ENCODE measurements at regions not wholly inside any gene's neighbourhood (a gene's known extent, or its start where the extent isn't known, plus 50 kb on each side); places are given as distances from the start of the nearest gene placed in this dataset. TPM values are rescaled to one million over a fixed set of nuclear protein-coding genes. Genes with fewer than 3 reads are reported as not detected.
"Not testable (repeated sequence)": the region's sequence is repeated elsewhere in the genome, so short reads cannot be mapped to it uniquely, and the experiment has no call there.

- Histone ChIP-seq H3K9me3 (no peaks in the 10 kb centered on the region), H3K4me3 (replicated peaks in 1 of 3) (no peak overlapping the region), H3K4me1 (no peaks in the 10 kb centered on the region), H3K27me3 (no peaks in the 10 kb centered on the region), H3K27ac (no peak overlapping the region), H3K36me3 (no peaks in the 10 kb centered on the region)
- intact Hi-C loops (cut with DNase I): no loop called here
- TF ChIP-seq POLR2A (IDR thresholded peaks at IDR 0.05) (no peak), CTCF (IDR thresholded peaks at IDR 0.05) (no peak)
- no peak for DNase-seq
- 86 to 100% methylated on average over 1 of the region's 1 CpG for WGBS, 2 donors
Measured at GRCh38 chr6:71808865-71809264, 77.5 kb upstream of the RIMS1 start.

GRCh38 chr6:71810880-71811279 is 75.5 kb upstream of the RIMS1 start:
- H3K4me3 ChIP-seq (replicated peaks in 1 of 3): no peak overlapping the region
- no peaks in the 10 kb centered on the region for H3K27me3 ChIP-seq
- no peaks in the 10 kb centered on the region for H3K4me1 ChIP-seq
- no peaks in the 10 kb centered on the region for H3K9me3 ChIP-seq
- H3K36me3 ChIP-seq: no peaks in the 10 kb centered on the region
- H3K27ac ChIP-seq: no peak overlapping the region
- intact Hi-C loops (cut with DNase I): no loop called here
- DNase-seq: no peak
- TF ChIP-seq POLR2A (IDR thresholded peaks at IDR 0.05) (no peak), CTCF (IDR thresholded peaks at IDR 0.05) (no peak)
- 88 to 96% methylated on average over 1 of the region's 1 CpG for WGBS, 2 donors

GRCh38 chr6:71822625-71823024 is 63.7 kb upstream of the RIMS1 start:
- Histone ChIP-seq H3K36me3 (no peaks in the 10 kb centered on the region), H3K27ac (no peak overlapping the region), H3K9me3 (no peaks in the 10 kb centered on the region), H3K4me1 (no peaks in the 10 kb centered on the region), H3K27me3 (no peaks in the 10 kb centered on the region), H3K4me3 (replicated peaks in 1 of 3) (no peak overlapping the region)
- no peak for DNase-seq
- WGBS, 2 donors: 93 to 96% methylated on average over 2 of the region's 2 CpGs
- TF ChIP-seq POLR2A (IDR thresholded peaks at IDR 0.05) (no peak), CTCF (IDR thresholded peaks at IDR 0.05) (no peak)
- intact Hi-C loops (cut with DNase I): no loop called here

- intact Hi-C loops (cut with DNase I); H3K9me3 ChIP-seq; H3K27me3 ChIP-seq; H3K36me3 ChIP-seq; H3K4me3 ChIP-seq (replicated peaks in 1 of 3); H3K27ac ChIP-seq; DNase-seq; H3K4me1 ChIP-seq: not testable (repeated sequence)
- 96 to 97% methylated on average over 22 of the region's 25 CpGs for WGBS, 2 donors
Measured at GRCh38 chr6:71832110-71832764, 54.1 kb upstream of the RIMS1 start.

MicroRNAs encoded in the stretch of these regions (microRNA counts, 767-probe panel; counts per million panel counts)
- microRNA hsa-miR-30a-5p: 4,059 to 7,718 counts per million in 2 donors

Small RNAs in the stretch of these regions (microRNA-seq; reads per million reads assigned to microRNA genes)
- gene MIR30A (13,261 reads per million, percentile 94 among the genes with 10 or more reads in this experiment), gene MIR30C2 (244 reads per million, percentile 63 among the genes with 10 or more reads in this experiment)

Small RNAs in the stretch of these regions (small RNA-seq; reads per million reads assigned to genes)
- 1,728 reads per million, percentile 99 among the genes with 10 or more reads in this experiment for gene MIR30A
- gene MIR30C2: 40.1 reads per million, percentile 95 among the genes with 10 or more reads in this experiment
- gene RNU4-66P: not detected

Measured in thyroid gland (tissue), 4 donors.